CD4-positive, alpha-beta T cell treated with Interleukin-12 subunit alpha and Interleukin-12 subunit beta, for 1 hour (primary cell): ENCODE measurements at regions not wholly inside any gene's neighbourhood (a gene's known extent, or its start where the extent isn't known, plus 50 kb on each side); places are given as distances from the start of the nearest gene placed in this dataset.
"Not testable (repeated sequence)": the region's sequence is repeated elsewhere in the genome, so short reads cannot be mapped to it uniquely, and the experiment has no call there.

ENCODE experiments used
- DNase-seq: peaks from one replicate; pipeline ENCODE4 v3.0.0-alpha.2; 2020

DNA sequence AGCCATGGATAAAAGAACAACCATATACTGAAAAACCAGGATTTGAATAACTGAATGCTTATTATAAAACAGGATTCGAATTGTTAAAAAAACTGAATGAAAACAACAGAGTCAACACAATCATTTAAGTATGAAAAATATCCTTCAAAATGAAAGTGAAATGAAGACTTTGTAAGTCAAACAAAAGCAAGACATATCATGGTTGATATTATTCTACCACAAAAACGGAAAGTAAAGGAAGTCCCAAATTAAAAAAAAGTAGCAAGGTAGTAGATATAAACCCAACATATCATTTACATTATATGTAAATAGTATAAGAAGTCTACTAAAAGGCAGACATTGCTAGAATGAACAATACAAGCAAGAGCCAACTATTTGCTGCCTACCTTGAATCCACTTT, 63.1 kb upstream of the POTEC start:
- DNase-seq, result not testable (repeated sequence)

DNA sequence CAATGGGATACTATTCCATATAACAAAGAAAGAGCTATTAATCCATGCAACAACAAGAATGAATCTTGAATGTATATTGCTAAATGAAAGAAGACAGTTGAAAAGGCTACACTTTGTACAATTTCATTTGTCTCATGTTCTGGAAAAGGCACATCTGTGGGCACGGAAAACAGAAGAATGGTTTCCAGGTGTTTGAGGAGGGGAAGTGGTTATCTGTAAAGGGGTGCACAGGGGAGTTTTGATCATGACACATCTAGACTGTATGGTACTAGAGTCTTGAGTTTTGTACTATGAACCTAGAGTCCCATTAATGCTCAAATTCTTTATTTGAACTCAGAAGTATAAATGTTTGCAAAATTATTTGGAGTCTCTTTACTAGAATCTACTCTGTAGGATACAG, 64.0 kb upstream of the POTEC start:
- not testable (repeated sequence) for DNase-seq

DNA sequence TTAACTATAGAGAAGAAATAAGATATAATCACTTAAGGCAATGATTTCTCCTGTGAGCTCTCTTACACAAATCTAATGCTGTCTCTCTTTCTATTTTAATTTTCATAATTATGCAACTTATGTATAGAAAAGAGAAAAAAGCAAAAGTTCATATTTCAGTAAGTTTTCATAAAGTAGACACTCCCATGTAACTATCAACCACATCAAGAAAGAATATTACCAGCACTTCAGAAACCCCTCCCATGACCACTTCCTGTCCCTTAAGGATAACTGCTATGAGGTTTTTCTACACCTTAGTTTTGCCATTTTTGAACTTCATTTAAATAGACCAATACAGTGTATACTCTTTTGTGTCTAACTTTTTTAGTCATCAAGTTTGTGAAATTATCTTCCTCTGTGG, 69.0 kb upstream of the POTEC start:
- DNase-seq, result peak; percentile 26

DNA sequence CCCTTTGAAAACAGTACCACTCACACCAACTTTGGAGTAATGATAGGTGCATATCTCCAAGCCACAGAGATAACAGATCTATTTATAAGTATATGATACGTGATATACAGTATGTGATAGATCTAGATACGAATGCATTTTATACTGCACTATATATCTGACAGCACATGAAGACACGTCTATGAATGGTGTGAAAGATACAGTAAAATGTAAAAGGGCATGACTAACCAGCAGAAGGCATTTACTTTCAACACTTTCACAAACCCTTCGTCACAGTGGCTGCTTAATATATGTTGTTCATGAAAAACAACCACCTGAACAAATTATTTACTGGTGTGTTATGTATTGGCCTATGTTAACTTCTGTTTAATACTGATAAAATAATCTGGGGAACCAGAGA, 71.1 kb upstream of the POTEC start:
- not testable (repeated sequence) for DNase-seq

DNA sequence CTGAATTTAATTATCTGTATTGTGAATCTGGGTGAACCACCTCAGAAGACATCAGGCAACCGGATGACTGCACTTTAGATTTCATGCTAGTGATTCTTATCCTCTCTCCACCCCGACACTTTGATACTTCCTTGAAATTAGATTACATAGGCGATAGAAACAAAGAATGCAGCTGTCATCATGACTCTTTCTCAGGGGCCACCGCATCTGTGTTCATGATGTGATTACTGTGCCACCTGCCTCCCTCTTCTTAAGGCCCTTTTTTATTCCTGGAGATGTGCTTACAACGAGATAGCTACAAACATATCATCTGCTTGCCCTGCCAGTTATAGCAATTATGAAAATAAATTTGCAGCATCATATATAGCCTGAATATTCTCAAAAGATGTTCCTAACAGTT, 83.9 kb upstream of the POTEC start:
- DNase-seq, result not testable (repeated sequence)

DNA sequence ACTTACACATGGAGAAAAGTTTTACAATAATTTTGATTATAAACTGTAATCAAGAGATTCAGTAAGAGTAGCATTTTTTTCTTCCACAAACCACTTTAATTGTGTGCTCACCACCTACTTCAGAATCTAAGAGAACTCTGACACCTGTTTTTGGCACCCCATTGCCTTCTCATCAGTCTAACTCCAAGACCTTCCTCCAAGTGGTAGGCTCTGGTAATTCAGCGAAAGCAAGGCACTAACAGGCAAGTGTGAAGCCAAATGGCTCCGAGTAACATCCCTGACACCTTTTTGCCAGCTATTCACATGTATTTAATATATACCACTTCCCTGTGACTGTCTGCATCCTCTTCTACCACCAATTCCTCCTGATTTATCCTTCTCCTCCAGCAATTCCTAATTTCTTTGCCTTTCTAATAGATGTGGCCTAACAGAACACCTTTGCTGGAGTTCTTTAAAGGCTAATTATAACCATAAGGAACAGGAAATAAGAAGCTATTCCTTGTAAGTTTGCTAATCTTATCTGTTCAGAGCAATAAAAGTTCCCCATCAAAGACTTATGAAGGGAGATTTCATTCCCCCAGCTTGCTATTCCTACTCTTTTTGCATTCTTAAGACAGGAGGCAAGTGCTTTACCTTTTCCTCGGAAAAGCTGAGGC, 85.1 kb upstream of the POTEC start:
- not testable (repeated sequence) for DNase-seq

DNA sequence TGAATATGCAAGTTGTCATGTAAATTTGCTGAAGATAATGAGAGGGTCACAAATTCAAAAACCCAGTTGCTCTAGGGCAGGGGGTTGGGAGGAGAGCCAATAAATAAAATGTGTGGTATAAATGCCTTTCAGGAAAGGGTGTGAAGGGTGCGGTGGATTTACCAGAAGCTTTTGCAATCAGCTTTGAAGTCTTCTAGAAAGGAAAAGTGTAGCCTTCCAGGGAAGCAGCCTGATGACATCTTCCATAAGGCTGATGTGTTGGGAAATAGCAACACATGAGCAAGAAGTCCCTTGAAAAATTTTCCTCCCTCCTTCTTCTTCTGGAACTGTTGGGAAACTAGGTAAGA, 85.6 kb upstream of the POTEC start:
- not testable (repeated sequence) for DNase-seq

DNA sequence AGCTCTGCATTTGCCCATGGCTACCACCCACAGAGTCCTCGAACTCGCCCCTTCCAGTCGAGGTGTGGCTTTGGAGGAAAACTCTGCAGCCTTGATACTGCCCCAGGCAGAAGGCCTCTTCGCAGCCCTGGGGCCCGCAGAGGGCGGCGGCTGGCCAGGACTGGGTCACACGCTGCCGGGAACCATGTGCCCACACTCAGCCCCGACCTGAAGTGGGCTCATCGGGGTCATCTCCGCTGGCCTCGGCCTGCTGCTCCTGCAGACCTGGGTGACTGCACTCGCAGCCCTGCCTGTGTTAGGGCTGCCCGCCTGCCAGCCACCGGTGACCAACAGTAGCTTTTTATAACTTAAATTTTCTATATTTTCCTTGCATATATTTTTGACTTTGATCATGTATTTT, 89.6 kb upstream of the POTEC start:
- DNase-seq, result not testable (repeated sequence)

DNA sequence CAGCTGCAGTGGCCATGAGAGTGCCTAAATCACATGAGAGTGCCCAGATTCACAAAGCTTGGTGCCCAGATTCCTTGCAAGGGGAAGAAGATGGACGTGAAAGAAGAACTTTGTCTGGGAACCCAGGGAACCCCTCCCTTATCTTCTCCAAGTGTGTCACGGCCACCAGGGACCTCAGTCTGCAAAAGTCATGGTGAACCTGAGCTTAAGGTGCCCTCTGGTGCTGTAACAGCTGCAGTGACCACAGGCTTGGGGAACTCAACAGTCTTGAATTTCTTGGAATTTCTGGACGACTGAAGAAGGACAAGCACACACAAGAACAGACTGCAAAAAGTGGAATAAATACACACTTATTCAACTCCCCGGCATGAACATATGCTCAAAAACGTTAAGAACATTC, 94.6 kb upstream of the POTEC start:
- DNase-seq, result peak; percentile 21

DNA sequence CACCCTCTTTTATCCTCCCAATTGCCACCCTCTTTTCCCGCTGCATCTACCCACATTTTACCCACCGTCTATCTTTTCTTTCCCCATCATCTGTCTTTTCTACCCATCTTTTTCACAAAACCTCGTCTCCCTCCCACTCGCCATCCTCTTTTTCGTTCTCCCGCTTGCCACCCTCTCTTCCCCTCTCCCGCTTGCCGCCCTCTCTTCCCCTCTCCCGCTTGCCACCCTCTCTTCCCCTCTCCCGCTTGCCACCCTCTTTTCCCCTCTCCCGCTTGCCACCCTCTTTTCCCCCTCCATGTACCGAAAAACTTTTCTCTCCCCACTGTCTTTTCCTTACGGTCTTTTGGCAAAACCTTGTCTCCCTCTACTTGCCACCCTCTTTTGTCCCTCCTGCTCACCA, 97.7 kb upstream of the POTEC start:
- DNase-seq, result not testable (repeated sequence)

DNA sequence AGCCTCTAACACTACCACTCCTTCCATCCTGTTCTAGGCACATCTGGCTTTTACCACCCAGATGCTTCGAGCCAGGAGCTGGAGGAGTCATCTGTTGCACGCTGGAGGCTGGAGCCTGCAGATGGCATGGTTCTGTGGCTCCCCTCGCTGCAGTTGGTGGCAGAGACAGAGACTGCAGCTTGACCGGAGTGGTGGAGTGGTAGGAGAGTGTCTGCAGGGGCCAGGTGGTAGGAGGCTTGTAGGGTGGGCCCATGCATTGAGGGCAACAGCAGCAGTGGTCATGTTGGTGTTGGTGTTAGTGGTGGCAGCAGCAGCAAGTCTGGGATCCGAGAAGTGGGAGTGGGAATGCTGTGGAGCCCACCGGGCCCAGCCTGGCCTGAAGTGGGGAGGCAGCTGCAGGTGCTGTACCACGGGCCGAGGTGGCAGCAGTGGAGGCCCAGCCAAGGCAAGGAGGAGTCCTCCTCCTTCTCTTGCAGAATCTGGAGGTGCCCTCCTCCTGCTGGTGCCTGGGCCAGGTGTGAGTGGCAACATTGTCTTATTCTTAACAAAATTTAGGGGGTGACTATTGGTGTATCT, 100.4 kb upstream of the POTEC start:
- DNase-seq, result not testable (repeated sequence)

DNA sequence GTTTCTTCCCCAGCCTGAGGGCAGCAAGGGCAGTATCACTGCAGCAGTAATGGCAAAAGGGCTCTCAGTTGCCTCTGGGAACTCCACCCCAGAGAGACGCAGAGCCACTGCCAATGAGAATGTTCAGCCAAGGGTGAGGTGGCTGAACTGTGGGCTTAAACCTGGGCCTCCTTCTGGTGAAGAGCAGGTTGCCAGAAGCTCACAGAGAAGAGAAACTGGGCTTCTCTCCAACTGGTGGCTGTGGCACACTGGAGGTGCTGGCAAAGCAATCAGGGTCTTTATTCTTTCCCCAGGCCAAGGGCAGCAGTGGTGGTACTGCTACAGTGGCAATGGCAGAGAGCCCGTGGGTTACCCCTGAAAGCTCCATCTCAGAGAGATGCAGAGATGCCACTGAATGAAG, 54.9 kb upstream of the ANKRD30B start:
- DNase-seq, result not testable (repeated sequence)

DNA sequence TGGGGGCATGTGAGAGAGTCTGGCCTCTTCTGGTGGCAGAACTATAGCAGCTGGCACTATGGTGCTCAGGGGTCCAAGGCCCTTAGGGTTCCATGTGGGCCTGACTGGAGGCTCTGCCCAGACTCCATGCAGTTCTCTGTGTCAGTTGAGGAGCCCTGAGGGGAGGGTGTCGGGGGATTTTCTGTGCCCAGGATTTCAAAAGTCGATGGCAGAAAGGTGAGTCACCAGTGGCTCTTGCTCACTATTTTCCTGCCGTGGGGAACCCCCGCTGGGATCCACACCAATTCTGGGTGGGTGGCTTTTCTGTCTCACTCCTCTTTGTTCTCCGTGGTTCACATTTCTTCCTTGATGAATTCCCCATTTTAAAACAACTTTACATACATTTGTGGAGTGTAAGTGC, 54.1 kb upstream of the ANKRD30B start:
- DNase-seq, result not testable (repeated sequence)

DNA sequence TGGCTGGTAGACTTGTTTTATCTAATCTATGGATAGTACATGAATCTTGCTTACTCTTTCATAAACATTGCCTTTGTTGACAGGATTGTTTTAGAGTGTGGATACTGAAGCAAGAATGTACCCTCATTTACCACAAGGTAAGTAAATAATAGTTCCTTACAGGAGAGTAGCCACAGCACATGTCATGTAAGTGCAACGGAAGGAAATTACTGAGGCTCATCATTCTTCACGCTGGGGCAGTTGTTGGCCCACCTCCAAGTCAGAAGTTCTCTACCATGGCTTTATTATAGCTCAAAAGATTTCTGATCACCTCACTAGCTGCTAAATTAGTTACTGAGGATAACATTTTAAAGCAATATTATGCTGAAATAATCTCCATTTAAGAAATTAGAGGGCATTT, 50.0 kb upstream of the ANKRD30B start:
- DNase-seq, result not testable (repeated sequence)
